Keratinocyte (primary cell): ENCODE measurements at regions not wholly inside any gene's neighbourhood (a gene's known extent, or its start where the extent isn't known, plus 50 kb on each side); places are given as distances from the start of the nearest gene placed in this dataset.

ENCODE experiments used
- DNase-seq: peaks from one replicate; pipeline ENCODE4 v3.0.0-alpha.2; 2011; ENCODE audit warnings: low read depth, missing footprints, low spot score
- FAIRE-seq: peaks from 2 replicates; lab custom pipeline; 2011; peaks lifted over from hg19 to GRCh38; lab: Jason Lieb, UNC
- H2AFZ ChIP-seq: 2 replicates; pipeline ENCODE4 v1.6.0; 2012; ENCODE audit warnings: low read length, control low read depth, inconsistent platforms; ENCODE audit not compliant: control insufficient read depth
- H3K27ac ChIP-seq: 2 replicates; pipeline ENCODE4 v1.5.1; 2011; ENCODE audit warnings: low read length; ENCODE audit not compliant: control insufficient read depth, insufficient read depth
- H3K27me3 ChIP-seq: 3 replicates; pipeline ENCODE4 v1.6.0; 2011; ENCODE audit warnings: low read length; ENCODE audit not compliant: control insufficient read depth, insufficient read depth; ENCODE audit errors: extremely low read depth
- H3K36me3 ChIP-seq, 2 experiments: 2 replicates in 1 of 2; 3 replicates in 1 of 2; pipeline ENCODE4 v1.5.1; 2011; ENCODE audit warnings: low read length in 2 of 2, mild to moderate bottlenecking in 1 of 2; ENCODE audit not compliant: control insufficient read depth in 2 of 2, insufficient read depth in 2 of 2; ENCODE audit errors: extremely low read depth in 1 of 2
- H3K4me1 ChIP-seq: 3 replicates; pipeline ENCODE4 v1.5.1; 2011; ENCODE audit warnings: low read length; ENCODE audit not compliant: control insufficient read depth, insufficient read depth; ENCODE audit errors: extremely low read depth
- H3K4me2 ChIP-seq: 3 replicates; pipeline ENCODE4 v1.6.0; 2011; ENCODE audit warnings: low read depth, low read length; ENCODE audit not compliant: control insufficient read depth, insufficient read depth; ENCODE audit errors: extremely low read depth
- H3K4me3 ChIP-seq, 3 experiments: fragments of 200-600 bp in 1 of 3; sonication (generic) in 1 of 3; 2 replicates in 2 of 3; 3 replicates in 1 of 3; pipeline ENCODE4 v1.5.1; 2011 to 2016; ENCODE audit warnings: low read length in 3 of 3, mild to moderate bottlenecking in 3 of 3, control low read depth in 2 of 3, inconsistent platforms in 1 of 3, low read depth in 1 of 3, mixed read lengths in 1 of 3, mixed run types in 1 of 3, moderate library complexity in 1 of 3; ENCODE audit not compliant: control insufficient read depth in 2 of 3, insufficient read depth in 2 of 3; ENCODE audit errors: extremely low read depth in 1 of 3
- H3K79me2 ChIP-seq: 2 replicates; pipeline ENCODE4 v1.6.0; 2012; ENCODE audit warnings: low read length; ENCODE audit not compliant: control insufficient read depth, insufficient read depth
- H3K9ac ChIP-seq: 3 replicates; pipeline ENCODE4 v1.6.0; 2011; ENCODE audit warnings: low read length; ENCODE audit not compliant: control insufficient read depth, insufficient read depth; ENCODE audit errors: extremely low read depth
- H3K9me1 ChIP-seq: 3 replicates; pipeline ENCODE4 v1.6.0; 2011; ENCODE audit warnings: low read length; ENCODE audit not compliant: control insufficient read depth, insufficient read depth; ENCODE audit errors: extremely low read depth
- H3K9me3 ChIP-seq: 2 replicates; pipeline ENCODE4 v1.5.1; 2012; ENCODE audit warnings: low read depth, low read length; ENCODE audit not compliant: control insufficient read depth
- H4K20me1 ChIP-seq: 3 replicates; pipeline ENCODE4 v1.6.0; 2011; ENCODE audit warnings: low read length; ENCODE audit not compliant: control insufficient read depth, insufficient read depth; ENCODE audit errors: extremely low read depth
- EZH2 ChIP-seq: IDR thresholded peaks from one replicate; pipeline ENCODE4 v1.6.1; 2012; ENCODE audit warnings: inconsistent platforms, mild to moderate bottlenecking, low read length, moderate library complexity
- dilution Hi-C: fragments of 300-500 bp; cut with MboI; formaldehyde crosslinking; loops from one replicate; pipeline ENCODE4 v1.7.0; 2020; ENCODE audit warnings: low sequenced_read_pairs; ENCODE audit not compliant: extremely low pct_ligation_motif_present
- TF ChIP-seq, protein P1 (sequence below), 3 experiments: IDR thresholded peaks in 1 of 3; conservative IDR thresholded peaks in 1 of 3; optimal IDR thresholded peaks in 1 of 3; 2 replicates in 2 of 3; 3 replicates in 1 of 3; pipeline versions ENCODE3 to v1.5.1; 2011; ENCODE audit warnings: low read length in 3 of 3, mild to moderate bottlenecking in 3 of 3, moderate library complexity in 2 of 3, control low read depth in 1 of 3, inconsistent platforms in 1 of 3; ENCODE audit not compliant: insufficient read depth in 2 of 3; ENCODE audit errors: extremely low read depth in 1 of 3

DNA sequence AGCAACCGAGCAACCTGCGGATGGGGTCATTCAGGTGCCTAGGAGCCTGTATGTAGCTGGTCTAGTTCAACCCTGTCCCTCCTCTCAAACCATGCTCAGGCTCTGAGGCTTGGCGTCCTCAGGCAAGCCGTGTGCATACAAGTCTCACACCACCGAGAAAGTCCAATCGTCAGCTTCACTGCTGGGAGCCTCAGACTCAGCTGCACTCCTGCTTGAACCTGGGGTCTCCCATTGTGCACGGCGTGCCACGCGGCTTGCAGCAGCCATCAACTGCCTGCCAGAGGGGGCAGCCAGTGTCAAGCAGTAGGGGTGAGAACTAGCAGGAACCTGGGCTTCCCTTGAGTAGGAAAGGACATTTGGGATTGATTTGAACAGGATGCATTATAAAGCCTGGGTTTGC lies 1064.6 kb downstream of the BCL11B start:
- no peaks in the 10 kb centered on the region for H3K9me3 ChIP-seq
- H3K9me1 ChIP-seq, result no peaks in the 10 kb centered on the region
- no peak for TF ChIP-seq EZH2
- H3K4me1 ChIP-seq, result no peaks in the 10 kb centered on the region
- dilution Hi-C loops, result no loop called here
- H3K4me2 ChIP-seq, result no peak overlapping the region
- no peaks in the 10 kb centered on the region for H3K36me3 ChIP-seq
- no peaks in the 10 kb centered on the region for H4K20me1 ChIP-seq
- peaks cover 4% of the 10 kb centered on the region for H3K27me3 ChIP-seq
- H3K27ac ChIP-seq, result no peak overlapping the region
- H3K9ac ChIP-seq, result no peak overlapping the region
- FAIRE-seq (no peak), DNase-seq (no peak)
- H3K4me3 ChIP-seq, result no peak overlapping the region
- H2AFZ ChIP-seq, result no peak overlapping the region
- no peaks in the 10 kb centered on the region for H3K79me2 ChIP-seq

DNA sequence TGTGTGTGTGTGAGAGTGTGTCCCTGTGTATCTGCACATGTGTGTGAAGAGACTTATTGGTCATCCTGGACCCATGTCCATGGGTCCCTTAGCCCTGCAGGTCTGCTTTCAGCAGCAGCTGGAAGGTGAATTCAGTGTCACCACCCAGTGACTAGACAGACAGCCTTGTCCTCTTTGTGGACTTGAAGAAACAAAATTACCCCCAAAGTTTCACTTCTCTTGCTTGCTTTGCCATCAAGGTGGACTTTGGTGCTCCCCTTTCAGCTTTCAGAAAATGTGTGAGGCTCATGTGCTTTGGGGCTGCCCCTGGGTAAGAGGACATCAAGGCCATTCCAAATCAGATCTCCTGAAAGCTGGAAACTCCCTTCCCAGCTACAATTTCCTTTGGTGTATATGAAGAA lies 1063.8 kb downstream of the BCL11B start:
- Histone ChIP-seq H3K4me2 (no peak overlapping the region), H3K9ac (no peak overlapping the region), H3K79me2 (no peaks in the 10 kb centered on the region), H3K4me1 (no peaks in the 10 kb centered on the region), H3K27me3 (peaks cover 4% of the 10 kb centered on the region), H2AFZ (no peak overlapping the region), H3K36me3 (no peaks in the 10 kb centered on the region), H3K9me1 (no peaks in the 10 kb centered on the region), H4K20me1 (no peaks in the 10 kb centered on the region), H3K27ac (no peak overlapping the region), H3K9me3 (no peaks in the 10 kb centered on the region), H3K4me3 (no peak overlapping the region)
- TF ChIP-seq EZH2, result no peak
- TF ChIP-seq, protein P1, sequence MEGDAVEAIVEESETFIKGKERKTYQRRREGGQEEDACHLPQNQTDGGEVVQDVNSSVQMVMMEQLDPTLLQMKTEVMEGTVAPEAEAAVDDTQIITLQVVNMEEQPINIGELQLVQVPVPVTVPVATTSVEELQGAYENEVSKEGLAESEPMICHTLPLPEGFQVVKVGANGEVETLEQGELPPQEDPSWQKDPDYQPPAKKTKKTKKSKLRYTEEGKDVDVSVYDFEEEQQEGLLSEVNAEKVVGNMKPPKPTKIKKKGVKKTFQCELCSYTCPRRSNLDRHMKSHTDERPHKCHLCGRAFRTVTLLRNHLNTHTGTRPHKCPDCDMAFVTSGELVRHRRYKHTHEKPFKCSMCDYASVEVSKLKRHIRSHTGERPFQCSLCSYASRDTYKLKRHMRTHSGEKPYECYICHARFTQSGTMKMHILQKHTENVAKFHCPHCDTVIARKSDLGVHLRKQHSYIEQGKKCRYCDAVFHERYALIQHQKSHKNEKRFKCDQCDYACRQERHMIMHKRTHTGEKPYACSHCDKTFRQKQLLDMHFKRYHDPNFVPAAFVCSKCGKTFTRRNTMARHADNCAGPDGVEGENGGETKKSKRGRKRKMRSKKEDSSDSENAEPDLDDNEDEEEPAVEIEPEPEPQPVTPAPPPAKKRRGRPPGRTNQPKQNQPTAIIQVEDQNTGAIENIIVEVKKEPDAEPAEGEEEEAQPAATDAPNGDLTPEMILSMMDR (optimal IDR thresholded peaks at IDR 0.05 in 1 of 3, IDR thresholded peaks at IDR 0.05 in 1 of 3, conservative IDR thresholded peaks at IDR 0.05 in 1 of 3; ENCODE audit: extremely low read depth in 1 of 3, insufficient read depth in 2 of 3, low read length in 3 of 3), result no peak
- FAIRE-seq (no peak), DNase-seq (no peak)
- dilution Hi-C loops, result no loop called here

DNA sequence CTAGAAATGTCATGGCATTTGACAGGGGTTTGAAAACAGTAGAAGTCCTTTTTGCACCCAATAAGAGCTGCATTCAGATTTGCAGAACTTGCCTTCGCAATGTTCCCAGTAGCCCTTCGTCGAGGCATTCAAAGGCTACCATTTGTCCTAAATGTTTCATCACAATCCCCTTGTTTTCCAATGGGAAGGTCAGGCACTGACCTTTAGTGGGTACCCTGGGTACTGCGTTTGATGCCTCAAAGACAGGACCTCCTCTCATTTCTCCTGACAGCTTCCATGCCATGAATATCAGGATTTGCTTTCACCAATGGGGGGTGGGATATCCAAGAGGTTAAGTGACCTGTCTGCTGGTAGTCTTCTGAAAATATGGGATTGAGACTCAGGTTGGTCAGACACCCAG lies 1063.1 kb downstream of the BCL11B start:
- H3K79me2 ChIP-seq, result no peaks in the 10 kb centered on the region
- no peaks in the 10 kb centered on the region for H3K4me1 ChIP-seq
- no peaks in the 10 kb centered on the region for H3K9me1 ChIP-seq
- dilution Hi-C loops, result no loop called here
- H3K36me3 ChIP-seq, result no peaks in the 10 kb centered on the region
- H2AFZ ChIP-seq, result no peak overlapping the region
- no peak overlapping the region for H3K9ac ChIP-seq
- no peak for TF ChIP-seq EZH2
- TF ChIP-seq, protein P1 (optimal IDR thresholded peaks at IDR 0.05 in 1 of 3, IDR thresholded peaks at IDR 0.05 in 1 of 3, conservative IDR thresholded peaks at IDR 0.05 in 1 of 3; ENCODE audit: extremely low read depth in 1 of 3, insufficient read depth in 2 of 3, low read length in 3 of 3), result no peak
- H3K27me3 ChIP-seq, result peaks cover 4% of the 10 kb centered on the region
- no peak for FAIRE-seq
- no peak overlapping the region for H3K4me2 ChIP-seq
- H3K4me3 ChIP-seq, result no peak overlapping the region
- no peak overlapping the region for H3K27ac ChIP-seq
- no peaks in the 10 kb centered on the region for H3K9me3 ChIP-seq
- no peaks in the 10 kb centered on the region for H4K20me1 ChIP-seq
- no peak for DNase-seq
